ENCODE measurements at regions not wholly inside any gene's neighbourhood (a gene's known extent, or its start where the extent isn't known, plus 50 kb on each side); places are given as distances from the start of the nearest gene placed in this dataset.
"Not testable (repeated sequence)": the region's sequence is repeated elsewhere in the genome, so short reads cannot be mapped to it uniquely, and the experiment has no call there.

- DNase-seq (ENCODE audit: low read depth), result no peak
- no peak for TF ChIP-seq CTCF (conservative IDR thresholded peaks at IDR 0.05; ENCODE audit: low read depth, low read length)
- no peak overlapping the region for H3K4me3 ChIP-seq (ENCODE audit: low read depth, low read length)
These were observed 1519.6 kb downstream of the REEP3 start for GRCh38 chr10:65040796-65041195.

- no peak for DNase-seq (ENCODE audit: low read depth)
- no peak for TF ChIP-seq CTCF (conservative IDR thresholded peaks at IDR 0.05; ENCODE audit: low read depth, low read length)
- no peak overlapping the region for H3K4me3 ChIP-seq (ENCODE audit: low read depth, low read length)
These were observed 1520.1 kb downstream of the REEP3 start for GRCh38 chr10:65041307-65041706.

GRCh38 chr10:65042496-65042895, 1521.3 kb downstream of the REEP3 start:
- TF ChIP-seq CTCF (conservative IDR thresholded peaks at IDR 0.05; ENCODE audit: low read depth, low read length), result no peak
- DNase-seq (ENCODE audit: low read depth), result no peak
- no peak overlapping the region for H3K4me3 ChIP-seq (ENCODE audit: low read depth, low read length)

GRCh38 chr10:65046831-65047230, 1525.6 kb downstream of the REEP3 start:
- DNase-seq (ENCODE audit: low read depth), result no peak
- TF ChIP-seq CTCF (conservative IDR thresholded peaks at IDR 0.05; ENCODE audit: low read depth, low read length), result no peak
- no peak overlapping the region for H3K4me3 ChIP-seq (ENCODE audit: low read depth, low read length)

GRCh38 chr10:65052111-65052510, 1530.9 kb downstream of the REEP3 start:
- not testable (repeated sequence) for H3K4me3 ChIP-seq (ENCODE audit: low read depth, low read length); DNase-seq (ENCODE audit: low read depth)

- not testable (repeated sequence) for DNase-seq (ENCODE audit: low read depth); H3K4me3 ChIP-seq (ENCODE audit: low read depth, low read length)
These were observed 1532.2 kb downstream of the REEP3 start for GRCh38 chr10:65053397-65053796.

- H3K4me3 ChIP-seq (ENCODE audit: low read depth, low read length); DNase-seq (ENCODE audit: low read depth): not testable (repeated sequence)
These were observed 1532.7 kb downstream of the REEP3 start for GRCh38 chr10:65053831-65054351.

- H3K4me3 ChIP-seq (ENCODE audit: low read depth, low read length); DNase-seq (ENCODE audit: low read depth): not testable (repeated sequence)
These were observed 1533.5 kb downstream of the REEP3 start for GRCh38 chr10:65054701-65055100.

- no peak overlapping the region for H3K4me3 ChIP-seq (ENCODE audit: low read depth, low read length)
- DNase-seq (ENCODE audit: low read depth), result no peak
- no peak for TF ChIP-seq CTCF (conservative IDR thresholded peaks at IDR 0.05; ENCODE audit: low read depth, low read length)
These were observed 1544.1 kb downstream of the REEP3 start for GRCh38 chr10:65065278-65065677.

Data from choroid plexus epithelial cell (primary cell).